Activated naive CD4-positive, alpha-beta T cell treated with anti-CD3 and anti-CD28 coated beads for 36 hours (primary cell): ENCODE measurements at regions not wholly inside any gene's neighbourhood (a gene's known extent, or its start where the extent isn't known, plus 50 kb on each side); places are given as distances from the start of the nearest gene placed in this dataset.

Experiments
- CTCF ChIA-PET: fragments of 350-600 bp; sonication (Branson Sonifier 250); formaldehyde crosslinking; loops from one replicate; lab custom pipeline; 2021; ENCODE audit warnings: antibody characterized with exemption; lab: Charles Lee
- DNase-seq: peaks from one replicate; pipeline ENCODE4 v3.0.0-alpha.2; 2020
- H3K27ac Mint-ChIP-seq: one replicate; pipeline ENCODE4 v1.8.0; 2021; ENCODE audit warnings: mild to moderate bottlenecking, mixed read lengths
- H3K27me3 Mint-ChIP-seq: one replicate; pipeline ENCODE4 v1.8.0; 2021; ENCODE audit warnings: low read depth, mixed read lengths
- H3K36me3 Mint-ChIP-seq: one replicate; pipeline ENCODE4 v1.8.0; 2021; ENCODE audit warnings: low read depth, mixed read lengths
- H3K4me1 Mint-ChIP-seq: one replicate; pipeline ENCODE4 v1.8.0; 2021; ENCODE audit warnings: low read depth, mixed read lengths
- H3K4me3 Mint-ChIP-seq: one replicate; pipeline ENCODE4 v1.8.0; 2021; ENCODE audit warnings: mild to moderate bottlenecking, moderate library complexity, mixed read lengths
- H3K9me3 Mint-ChIP-seq: one replicate; pipeline ENCODE4 v1.8.0; 2021; ENCODE audit warnings: mixed read lengths
- intact Hi-C: fragments of 100-400 bp; cut with micrococcal nuclease; formaldehyde crosslinking; loops from one replicate; pipeline ENCODE4 v1.15.1; 2023

DNA sequence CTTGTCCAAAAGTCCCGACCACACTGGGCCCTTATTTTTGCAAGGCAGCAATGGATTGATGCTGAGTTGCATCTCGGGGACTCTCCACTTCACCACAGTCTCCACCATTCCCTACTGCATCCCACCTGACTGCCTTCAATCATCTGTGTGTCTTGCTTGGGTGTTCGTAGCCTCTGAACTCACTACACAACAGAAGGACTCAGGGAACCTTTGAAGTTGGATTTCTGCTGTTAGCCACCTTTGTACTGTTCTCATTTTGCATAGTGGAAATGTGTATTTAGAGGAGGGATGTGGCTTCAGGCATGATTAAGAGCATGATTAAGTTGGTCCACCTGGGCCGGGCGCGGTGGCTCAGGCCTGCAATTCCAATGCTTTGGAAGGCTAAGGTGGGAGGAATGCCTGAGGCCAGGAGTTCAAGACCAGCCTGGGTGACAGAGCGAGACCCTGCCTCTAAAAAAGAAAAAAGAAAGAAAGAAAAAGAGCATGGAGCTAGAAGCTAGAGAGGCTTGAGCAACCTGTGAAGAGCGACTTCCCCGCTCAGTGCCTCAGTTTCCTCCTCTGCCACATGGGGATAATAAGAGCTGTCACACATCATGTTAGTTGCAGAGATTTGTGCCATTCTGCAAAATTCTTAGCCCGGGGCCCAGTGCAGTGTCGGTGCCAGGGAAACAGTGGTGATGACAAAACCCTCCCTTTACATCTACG, 121.3 kb upstream of the PTPN1 start:
- CTCF ChIA-PET, result no interaction called here
- no peaks in the 10 kb centered on the region for H3K27me3 Mint-ChIP-seq
- DNase-seq, result no peak
- H3K36me3 Mint-ChIP-seq, result no peaks in the 10 kb centered on the region
- no peaks in the 10 kb centered on the region for H3K9me3 Mint-ChIP-seq
- H3K4me1 Mint-ChIP-seq, result peaks cover 34% of the 10 kb centered on the region
- intact Hi-C loops, result no loop called here
- H3K27ac Mint-ChIP-seq, result no peak overlapping the region
- no peak overlapping the region for H3K4me3 Mint-ChIP-seq

DNA sequence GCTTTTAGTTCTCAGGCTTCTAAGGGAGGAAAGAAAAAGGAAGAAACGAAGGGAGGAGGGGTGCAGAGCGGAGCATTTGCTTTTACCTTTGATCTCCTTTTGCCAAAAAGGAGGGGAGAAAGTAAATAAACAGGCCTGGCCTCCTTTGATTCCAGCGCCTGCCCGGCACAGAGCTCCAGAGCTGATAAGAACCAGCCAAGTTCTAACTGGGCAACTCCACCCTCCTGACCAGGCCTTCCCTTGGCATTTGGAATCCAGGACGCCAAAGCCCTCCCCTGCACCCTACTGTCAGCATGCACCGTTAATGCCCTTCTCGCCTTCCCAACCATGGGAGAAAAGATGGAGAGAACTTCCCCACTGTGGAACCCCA, 120.8 kb upstream of the PTPN1 start:
- Mint-ChIP-seq H3K4me1 (peaks cover 34% of the 10 kb centered on the region), H3K27me3 (no peaks in the 10 kb centered on the region), H3K9me3 (no peaks in the 10 kb centered on the region), H3K27ac (no peak overlapping the region), H3K36me3 (no peaks in the 10 kb centered on the region), H3K4me3 (no peak overlapping the region)
- no peak for DNase-seq
- CTCF ChIA-PET, result no interaction called here
- intact Hi-C loops, result no loop called here

DNA sequence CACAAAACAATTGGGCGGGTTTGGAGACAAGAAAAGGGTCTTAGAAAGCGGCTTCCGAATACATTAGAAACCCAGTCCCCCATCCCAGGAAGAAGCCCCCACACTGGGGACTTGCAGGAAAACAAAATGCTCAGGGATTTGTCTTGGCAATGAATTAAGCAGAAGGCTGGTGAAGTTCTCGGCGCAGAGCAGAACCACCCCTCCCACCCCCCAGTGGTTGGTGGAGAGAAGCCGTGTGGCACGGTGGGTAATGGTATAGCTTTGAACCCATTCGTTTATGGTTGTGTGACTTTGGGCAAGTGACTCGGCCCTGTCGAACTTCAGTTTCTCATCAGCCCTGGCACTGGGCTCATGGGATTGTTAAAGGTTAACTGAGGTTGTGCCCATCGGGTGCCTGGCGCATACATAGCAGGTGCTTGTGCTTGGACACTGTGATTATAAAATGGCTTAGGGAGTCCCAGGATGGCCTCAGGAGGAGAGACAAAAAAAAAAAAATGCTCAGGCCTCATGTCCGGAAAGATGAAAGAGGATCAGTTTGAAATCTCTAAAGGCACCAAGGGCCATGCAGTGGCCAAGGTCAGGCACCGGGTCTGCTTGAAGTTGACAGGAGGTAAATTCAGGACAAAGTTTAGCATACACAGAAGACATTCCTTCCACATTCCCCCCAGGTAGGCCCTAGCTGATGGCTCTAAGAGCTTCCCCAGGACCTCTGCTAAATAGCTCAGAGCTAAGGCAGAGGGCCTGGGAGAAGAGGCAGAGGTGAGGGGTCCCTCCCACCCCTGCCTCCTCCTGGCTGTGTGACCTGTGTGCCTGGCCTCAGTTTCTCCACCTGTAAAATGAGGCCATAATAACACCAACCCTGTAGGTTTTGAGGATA, 120.1 kb upstream of the PTPN1 start:
- H3K27me3 Mint-ChIP-seq, result no peaks in the 10 kb centered on the region
- CTCF ChIA-PET, result no interaction called here
- no peaks in the 10 kb centered on the region for H3K36me3 Mint-ChIP-seq
- intact Hi-C loops, result no loop called here
- no peaks in the 10 kb centered on the region for H3K9me3 Mint-ChIP-seq
- H3K4me1 Mint-ChIP-seq, result peaks cover 30% of the 10 kb centered on the region
- no peak overlapping the region for H3K27ac Mint-ChIP-seq
- DNase-seq, result no peak
- H3K4me3 Mint-ChIP-seq, result no peak overlapping the region

DNA sequence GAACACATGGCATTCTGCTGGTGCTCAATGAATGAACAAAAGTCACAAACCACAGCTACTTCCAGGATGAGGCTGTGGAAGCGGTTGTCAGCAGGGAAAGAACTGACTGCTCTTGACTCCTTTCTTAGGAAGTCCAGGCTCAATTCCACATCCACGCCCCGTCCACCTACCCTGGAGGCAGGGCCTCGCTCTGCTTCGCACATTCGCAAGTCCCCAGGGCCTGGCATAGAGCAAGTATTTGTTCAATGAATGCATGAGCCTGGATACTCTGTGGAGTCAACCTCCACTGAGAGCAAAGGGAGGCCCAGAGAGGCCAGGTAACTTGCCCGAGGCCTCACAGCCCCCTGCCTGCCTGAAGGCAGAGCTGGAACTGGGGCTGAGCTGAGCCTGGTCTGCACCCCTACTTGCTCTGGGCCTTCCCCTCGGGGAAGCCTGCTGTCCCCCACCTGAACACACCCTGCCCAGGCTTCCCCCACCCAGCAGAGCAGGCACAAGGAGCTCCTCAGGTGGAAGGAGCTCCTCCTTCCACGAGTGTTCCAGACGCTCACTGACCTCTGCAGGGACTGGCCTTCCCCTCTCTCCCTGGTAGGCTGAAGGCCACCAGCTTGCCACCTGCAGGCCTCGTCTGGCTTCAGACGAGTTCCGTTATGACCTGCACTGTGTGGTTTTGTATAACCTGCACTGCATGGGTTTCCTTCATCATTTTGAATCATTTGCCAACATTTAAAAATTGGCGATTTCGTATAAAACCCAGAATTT, 119.3 kb upstream of the PTPN1 start:
- Mint-ChIP-seq H3K27me3 (no peaks in the 10 kb centered on the region), H3K27ac (no peak overlapping the region), H3K4me1 (peaks cover 23% of the 10 kb centered on the region), H3K4me3 (no peak overlapping the region), H3K9me3 (no peaks in the 10 kb centered on the region), H3K36me3 (no peaks in the 10 kb centered on the region)
- intact Hi-C loops, result no loop called here
- CTCF ChIA-PET, result no interaction called here
- no peak for DNase-seq

DNA sequence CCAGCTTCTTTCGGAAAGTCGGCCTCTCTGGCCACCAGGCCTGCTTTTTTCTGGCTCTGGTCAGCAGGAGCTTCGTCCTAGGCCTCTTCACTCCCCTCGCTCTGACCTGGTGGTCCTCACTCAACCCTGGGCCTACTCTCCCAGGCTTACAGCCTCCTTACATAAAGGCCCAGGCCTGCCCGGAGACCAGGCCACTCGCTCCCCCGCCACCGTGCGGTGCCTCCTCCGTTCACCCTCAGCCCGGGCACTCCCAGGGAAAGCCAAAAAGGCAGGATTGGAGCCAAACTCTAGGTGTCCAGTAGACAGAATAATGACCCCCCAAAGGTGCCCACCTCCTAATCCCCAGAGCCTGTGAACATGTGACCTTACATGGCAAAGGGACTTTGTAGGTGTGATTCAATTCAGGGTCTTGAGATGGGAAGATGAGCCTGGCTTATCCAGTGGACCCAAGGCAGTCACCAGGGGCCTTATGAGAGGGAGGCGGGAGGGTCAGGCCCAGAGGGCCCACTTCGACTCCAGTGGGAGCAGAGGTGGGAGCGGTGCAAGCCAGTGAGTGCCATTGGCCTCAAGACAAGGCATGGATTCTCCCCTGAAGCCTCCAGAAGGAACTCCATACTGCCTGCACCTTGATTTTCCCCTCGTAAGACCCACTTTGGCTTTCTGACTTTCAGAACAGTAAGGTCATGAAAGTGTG, 118.6 kb upstream of the PTPN1 start:
- DNase-seq, result no peak
- Mint-ChIP-seq H3K4me3 (no peak overlapping the region), H3K27me3 (no peaks in the 10 kb centered on the region), H3K36me3 (no peaks in the 10 kb centered on the region), H3K9me3 (no peaks in the 10 kb centered on the region), H3K4me1 (peaks cover 15% of the 10 kb centered on the region), H3K27ac (no peak overlapping the region)
- CTCF ChIA-PET, result no interaction called here
- intact Hi-C loops, result no loop called here

DNA sequence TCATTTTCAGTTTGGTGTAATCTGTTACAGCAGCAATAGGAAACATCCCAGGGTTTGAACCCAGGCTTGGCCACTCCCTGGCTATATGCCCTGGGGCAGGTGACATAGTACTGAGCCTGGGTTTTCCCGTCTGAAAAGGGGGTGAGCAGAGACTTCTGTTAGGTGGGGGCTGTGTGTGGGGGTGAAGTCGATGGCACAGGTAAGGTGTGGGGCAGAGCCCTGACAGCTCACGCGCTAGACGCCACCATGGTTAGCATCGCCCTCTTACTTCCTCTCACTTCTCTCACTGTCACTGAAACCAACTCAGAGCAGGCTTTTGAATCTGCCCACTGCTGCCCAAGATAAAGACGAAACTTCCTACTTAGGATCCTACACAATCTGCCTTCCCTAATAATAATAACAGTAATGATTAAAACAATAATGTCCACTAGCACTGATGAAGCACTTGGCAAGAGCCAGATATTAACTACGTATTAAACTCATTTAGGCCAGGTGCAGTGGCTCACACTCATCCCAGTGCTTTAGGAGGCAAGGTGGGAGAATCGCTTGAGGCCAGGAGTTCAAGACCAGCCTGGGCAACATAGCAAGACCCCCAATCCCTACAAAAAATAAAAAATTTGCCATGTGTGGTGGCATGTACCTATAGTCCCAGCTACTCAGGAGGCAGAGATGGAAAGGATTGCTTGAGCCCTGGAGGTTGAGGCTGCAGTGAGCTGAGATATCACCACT, 117.9 kb upstream of the PTPN1 start:
- Mint-ChIP-seq H3K27ac (no peak overlapping the region), H3K4me1 (peaks cover 12% of the 10 kb centered on the region), H3K27me3 (no peaks in the 10 kb centered on the region), H3K4me3 (no peak overlapping the region), H3K36me3 (no peaks in the 10 kb centered on the region), H3K9me3 (no peaks in the 10 kb centered on the region)
- CTCF ChIA-PET, result no interaction called here
- peak; percentile 16 for DNase-seq
- intact Hi-C loops, result no loop called here

DNA sequence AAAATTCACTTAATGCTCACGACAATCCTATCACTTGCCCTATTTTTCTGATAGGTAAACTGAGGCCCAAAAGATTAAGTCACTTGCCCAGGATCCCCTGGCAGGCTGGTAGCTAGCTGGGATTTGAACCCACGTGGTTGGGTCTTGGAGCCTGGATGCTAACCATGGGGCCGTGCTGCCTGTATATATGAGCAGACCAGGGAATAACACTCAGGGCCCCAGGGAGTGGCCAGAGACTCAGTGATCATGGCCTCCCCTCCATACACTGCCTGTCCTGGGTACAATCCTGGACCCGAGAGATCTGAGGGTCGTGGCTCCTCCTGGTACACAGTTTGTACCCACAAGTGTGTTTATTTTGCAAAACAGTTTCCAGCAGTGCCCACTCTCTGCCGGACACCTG, 116.9 kb upstream of the PTPN1 start:
- H3K9me3 Mint-ChIP-seq, result no peaks in the 10 kb centered on the region
- H3K36me3 Mint-ChIP-seq, result no peaks in the 10 kb centered on the region
- intact Hi-C loops, result no loop called here
- no peak overlapping the region for H3K4me3 Mint-ChIP-seq
- no peak for DNase-seq
- no peak overlapping the region for H3K27ac Mint-ChIP-seq
- CTCF ChIA-PET, result no interaction called here
- peaks cover 10% of the 10 kb centered on the region for H3K4me1 Mint-ChIP-seq
- no peaks in the 10 kb centered on the region for H3K27me3 Mint-ChIP-seq

DNA sequence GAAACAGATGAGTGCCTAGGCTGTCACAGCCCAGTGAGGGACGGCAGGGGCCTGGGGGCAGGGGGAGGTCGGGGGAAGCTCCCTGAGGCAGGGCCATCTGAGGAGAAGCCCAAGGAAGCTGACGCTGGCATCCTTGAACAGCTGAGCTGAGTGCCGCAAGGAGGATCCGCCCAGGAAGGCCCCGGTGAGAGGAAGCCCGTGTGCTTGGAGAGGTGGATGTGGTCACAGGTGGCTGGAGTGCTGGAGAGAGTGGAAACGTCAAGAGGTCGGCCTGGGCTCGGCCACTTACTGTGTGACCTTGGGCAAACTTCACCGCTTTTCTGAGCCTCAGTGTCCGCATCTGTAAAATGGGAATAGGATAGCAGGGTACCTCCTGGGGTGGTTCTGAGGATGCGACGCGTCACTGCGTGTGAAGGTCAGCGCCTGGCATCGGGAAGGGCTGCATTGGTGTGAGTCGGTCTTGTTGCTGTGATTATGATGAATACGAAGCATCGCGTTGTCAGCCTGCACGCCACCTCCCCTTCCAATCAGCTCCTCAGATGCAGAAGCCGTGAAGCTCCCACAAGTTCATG, 116.1 kb upstream of the PTPN1 start:
- Mint-ChIP-seq H3K4me3 (no peak overlapping the region), H3K36me3 (no peaks in the 10 kb centered on the region), H3K27me3 (no peaks in the 10 kb centered on the region), H3K9me3 (no peaks in the 10 kb centered on the region), H3K27ac (no peak overlapping the region), H3K4me1 (peaks cover 5% of the 10 kb centered on the region)
- no peak for DNase-seq
- intact Hi-C loops, result no loop called here
- CTCF ChIA-PET, result no interaction called here

DNA sequence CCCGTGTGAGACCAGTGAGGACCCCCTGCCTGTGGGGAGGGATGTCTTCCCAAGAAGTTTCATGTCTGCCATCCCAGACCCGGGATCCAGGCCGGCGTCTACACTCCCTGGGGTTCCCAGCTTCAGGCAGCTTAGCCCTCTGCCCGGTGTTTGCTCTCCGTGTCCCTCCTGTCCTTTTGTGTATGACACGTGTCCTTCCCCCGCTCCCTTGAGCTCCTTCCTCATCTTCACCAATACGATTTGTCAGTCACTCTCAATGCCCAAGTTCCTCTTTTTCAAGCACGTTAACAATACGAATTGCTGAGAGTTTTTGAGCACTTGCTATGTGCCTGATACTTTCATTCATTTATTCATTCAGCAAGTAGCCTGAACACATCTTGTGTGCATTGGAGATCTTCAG, 115.6 kb upstream of the PTPN1 start:
- Mint-ChIP-seq H3K36me3 (no peaks in the 10 kb centered on the region), H3K27ac (no peak overlapping the region), H3K27me3 (no peaks in the 10 kb centered on the region), H3K4me3 (no peak overlapping the region), H3K9me3 (no peaks in the 10 kb centered on the region), H3K4me1 (peaks cover 3% of the 10 kb centered on the region)
- intact Hi-C loops, result no loop called here
- no peak for DNase-seq
- CTCF ChIA-PET, result no interaction called here

DNA sequence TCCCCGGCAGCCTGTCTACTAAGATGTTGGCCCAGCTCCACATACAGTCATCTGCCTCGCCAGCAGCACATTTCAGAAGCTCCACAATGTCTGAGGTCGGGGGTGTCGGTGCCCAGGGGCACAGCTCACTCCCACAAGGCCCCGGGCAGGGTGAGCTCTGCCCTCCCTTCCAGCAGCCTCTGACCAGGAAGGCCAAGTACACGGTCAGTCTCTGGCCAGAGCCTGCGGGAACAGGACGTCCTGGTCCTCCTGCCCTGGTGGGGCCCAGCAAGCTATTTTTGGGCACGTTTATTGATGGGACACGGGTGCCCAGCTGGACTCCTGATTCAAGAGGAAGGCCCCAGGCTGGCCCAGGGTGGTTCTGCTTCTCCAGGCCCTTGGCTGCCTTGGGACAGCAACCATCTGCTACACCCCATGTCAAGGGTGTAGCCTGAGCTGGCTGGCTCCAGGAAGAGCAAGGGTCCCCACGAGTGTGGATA, 114.9 kb upstream of the PTPN1 start:
- no peaks in the 10 kb centered on the region for H3K36me3 Mint-ChIP-seq
- H3K4me1 Mint-ChIP-seq, result peaks cover 3% of the 10 kb centered on the region
- CTCF ChIA-PET, result no interaction called here
- H3K27ac Mint-ChIP-seq, result no peak overlapping the region
- no peaks in the 10 kb centered on the region for H3K27me3 Mint-ChIP-seq
- H3K4me3 Mint-ChIP-seq, result no peak overlapping the region
- intact Hi-C loops, result no loop called here
- no peak for DNase-seq
- no peaks in the 10 kb centered on the region for H3K9me3 Mint-ChIP-seq

DNA sequence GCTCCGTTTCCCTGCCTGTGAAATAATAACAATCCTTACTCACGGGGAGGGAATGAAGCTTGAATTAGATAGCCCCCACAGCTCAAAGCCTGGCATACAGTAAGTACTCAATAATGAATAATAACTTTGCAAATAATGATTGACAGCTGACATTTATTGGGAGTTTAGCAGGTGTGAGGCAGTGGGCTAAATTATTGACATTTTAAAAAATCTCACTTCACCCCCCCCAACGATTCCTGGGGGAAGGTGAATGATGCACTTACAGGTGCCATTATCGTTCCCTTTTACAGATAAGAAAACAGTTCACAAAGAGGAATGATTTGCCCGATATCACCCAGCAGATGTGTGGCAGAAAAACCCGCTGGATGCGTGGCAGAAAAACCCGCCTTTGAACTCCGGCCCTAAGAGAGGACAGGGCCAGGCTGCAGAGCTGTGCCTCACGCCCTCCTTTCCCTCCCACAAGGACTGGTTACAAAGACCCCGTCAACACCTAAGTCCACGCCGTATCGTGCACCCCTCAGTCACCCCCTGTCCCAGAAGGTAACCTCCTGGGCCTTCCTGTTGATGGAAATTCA, 114.2 kb upstream of the PTPN1 start:
- CTCF ChIA-PET, result no interaction called here
- no peak overlapping the region for H3K4me3 Mint-ChIP-seq
- H3K4me1 Mint-ChIP-seq, result peaks cover 3% of the 10 kb centered on the region

More for the DNA sequence above, 114.2 kb upstream of the PTPN1 start:
- intact Hi-C loops, result no loop called here
- Mint-ChIP-seq H3K27me3 (no peaks in the 10 kb centered on the region), H3K27ac (no peak overlapping the region), H3K36me3 (no peaks in the 10 kb centered on the region), H3K9me3 (no peaks in the 10 kb centered on the region)
- DNase-seq, result no peak
